GM21723 (cell line): ENCODE measurements at regions not wholly inside any gene's neighbourhood (a gene's known extent, or its start where the extent isn't known, plus 50 kb on each side); places are given as distances from the start of the nearest gene placed in this dataset.
"Not testable (repeated sequence)": the region's sequence is repeated elsewhere in the genome, so short reads cannot be mapped to it uniquely, and the experiment has no call there.

Experiments
- ATAC-seq: cut with Tn5 transposase; IDR thresholded peaks from one replicate; pipeline ENCODE4 v1.9.1; 2021; ENCODE audit warnings: mild to moderate bottlenecking, moderate library complexity; ENCODE audit not compliant: unreplicated experiment

- no peak for ATAC-seq
These were observed 62.6 kb downstream of the PLXNA1 start for GRCh38 chr3:127045435-127046045.

- ATAC-seq: not testable (repeated sequence)
These were observed 63.8 kb downstream of the PLXNA1 start for GRCh38 chr3:127046690-127047089.

DNA sequence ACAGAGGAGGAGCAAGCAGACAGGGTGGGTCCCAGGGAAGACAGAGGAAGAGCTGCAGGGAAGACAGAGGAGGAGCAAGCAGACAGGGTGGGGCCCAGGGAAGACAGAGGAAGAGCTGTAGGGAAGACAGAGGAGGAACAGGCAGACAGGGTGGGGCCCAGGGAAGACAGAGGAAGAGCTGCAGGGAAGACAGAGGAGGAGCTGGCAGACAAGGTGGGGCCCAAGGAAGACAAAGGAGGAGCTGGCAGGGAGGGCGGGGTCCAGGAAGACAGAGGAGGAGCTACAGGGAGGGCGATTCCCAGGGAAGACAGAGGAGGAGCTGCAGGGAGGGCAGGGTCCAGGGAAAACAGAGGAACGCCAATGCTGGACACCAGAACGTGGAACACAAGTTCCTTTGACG lies 66.5 kb downstream of the PLXNA1 start:
- no peak for ATAC-seq

- ATAC-seq: no peak
These were observed 67.8 kb downstream of the PLXNA1 start for GRCh38 chr3:127050733-127051132.

GRCh38 chr3:127052121-127052561 lies 69.2 kb downstream of the PLXNA1 start:
- no peak for ATAC-seq

DNA sequence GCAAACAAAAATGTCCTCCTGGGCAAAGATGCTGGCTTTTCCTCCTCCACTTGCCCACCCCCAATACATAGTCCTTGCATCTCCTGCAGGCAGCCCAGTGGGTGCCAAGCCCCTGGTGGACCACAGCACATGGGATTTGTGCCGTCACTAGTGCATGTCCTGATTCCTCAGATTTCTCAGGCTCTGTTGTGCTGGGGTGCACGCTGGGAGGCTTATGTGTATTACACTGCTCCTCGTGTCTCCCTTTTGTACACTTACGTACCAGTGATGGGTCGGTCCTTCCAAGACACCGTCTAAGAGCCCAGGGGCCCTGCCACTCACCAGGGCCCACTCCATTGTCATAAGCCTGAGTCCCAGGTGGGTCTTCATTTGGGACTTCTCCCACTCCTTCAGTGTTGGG lies 70.1 kb downstream of the PLXNA1 start:
- no peak for ATAC-seq

DNA sequence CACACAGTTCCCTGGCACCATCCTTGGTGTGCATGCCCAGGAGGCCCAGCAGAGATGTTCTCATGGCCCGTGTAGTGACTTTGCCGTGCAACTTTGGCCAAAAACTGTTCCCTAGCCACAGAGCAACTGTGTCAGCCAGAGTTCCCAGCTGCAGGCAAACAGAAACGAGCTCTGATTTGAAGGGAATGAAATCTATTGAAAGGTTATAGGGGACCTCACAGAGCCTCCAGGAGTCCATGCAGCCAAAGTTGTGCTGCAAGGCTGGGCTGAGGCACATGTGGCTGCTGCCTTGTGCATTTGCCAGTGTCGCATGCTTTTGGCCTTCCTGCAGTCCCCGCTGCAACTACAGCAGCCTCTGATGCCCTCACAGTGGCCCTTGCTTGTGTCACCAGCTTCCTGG lies 70.5 kb downstream of the PLXNA1 start:
- ATAC-seq: no peak

DNA sequence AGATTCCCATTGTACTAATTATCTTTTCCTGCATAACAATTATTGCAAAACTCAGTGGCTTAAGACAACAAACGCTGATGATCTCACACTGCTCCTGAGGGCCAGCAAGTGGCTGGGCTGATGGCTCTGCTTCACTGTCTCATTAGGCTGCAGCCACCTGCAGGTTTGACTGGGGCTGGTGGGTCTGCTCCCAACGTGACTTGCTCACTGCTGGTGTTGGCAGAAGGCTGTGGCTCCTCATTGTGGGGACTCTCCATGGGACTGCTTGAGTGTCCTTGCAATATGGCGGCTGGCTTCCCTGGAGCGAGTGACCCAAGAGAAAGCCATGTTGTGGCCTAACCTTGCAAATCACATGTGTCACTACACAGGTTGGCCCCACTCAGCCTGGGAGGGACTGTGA lies 71.1 kb downstream of the PLXNA1 start:
- no peak for ATAC-seq

GRCh38 chr3:127056281-127056680 lies 73.4 kb downstream of the PLXNA1 start:
- no peak for ATAC-seq

GRCh38 chr3:127056976-127057375 lies 74.1 kb downstream of the PLXNA1 start:
- ATAC-seq: no peak

DNA sequence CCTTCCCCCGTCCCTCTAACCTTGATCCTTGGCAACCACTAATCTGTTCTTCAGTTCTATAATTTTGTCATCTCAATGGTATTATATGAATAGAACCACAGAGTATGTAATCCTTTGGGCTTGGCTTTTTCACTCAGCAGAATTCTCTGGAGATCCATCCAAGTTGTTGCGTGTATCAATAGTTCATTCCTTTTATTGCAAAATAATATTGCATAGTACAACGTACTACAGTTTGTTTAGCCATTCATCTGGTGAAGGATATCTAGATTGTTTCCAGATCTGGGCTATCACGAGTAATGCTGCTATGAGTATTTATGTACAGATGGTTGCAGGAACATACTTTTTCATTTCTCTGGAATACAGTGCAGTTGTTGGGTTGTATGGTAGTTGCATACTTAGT lies 76.2 kb downstream of the PLXNA1 start:
- ATAC-seq: no peak

- no peak for ATAC-seq
These were observed 78.7 kb downstream of the PLXNA1 start for GRCh38 chr3:127061641-127062040.

DNA sequence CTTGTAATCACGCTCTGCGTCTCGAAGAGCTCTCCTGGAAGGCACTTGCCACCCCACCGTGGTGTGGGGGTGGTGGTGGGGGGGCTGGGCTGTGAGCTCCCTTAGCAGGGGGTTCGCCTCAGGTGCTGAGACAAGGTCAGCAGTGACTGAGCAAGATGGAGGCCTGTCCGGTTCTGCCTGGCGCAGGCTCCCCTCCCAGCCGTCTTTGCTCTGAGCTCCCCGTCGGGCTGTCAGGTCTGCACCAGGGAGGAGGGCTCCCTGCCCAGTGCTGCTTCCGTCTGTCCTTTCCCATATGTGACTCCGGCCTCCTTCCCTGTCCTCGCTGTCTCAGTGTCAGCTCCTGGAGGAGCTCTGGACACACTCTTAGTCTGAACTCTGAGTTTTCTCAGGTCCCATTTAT lies 80.0 kb downstream of the PLXNA1 start:
- ATAC-seq: no peak

GRCh38 chr3:127063916-127064315 lies 81.0 kb downstream of the PLXNA1 start:
- no peak for ATAC-seq

DNA sequence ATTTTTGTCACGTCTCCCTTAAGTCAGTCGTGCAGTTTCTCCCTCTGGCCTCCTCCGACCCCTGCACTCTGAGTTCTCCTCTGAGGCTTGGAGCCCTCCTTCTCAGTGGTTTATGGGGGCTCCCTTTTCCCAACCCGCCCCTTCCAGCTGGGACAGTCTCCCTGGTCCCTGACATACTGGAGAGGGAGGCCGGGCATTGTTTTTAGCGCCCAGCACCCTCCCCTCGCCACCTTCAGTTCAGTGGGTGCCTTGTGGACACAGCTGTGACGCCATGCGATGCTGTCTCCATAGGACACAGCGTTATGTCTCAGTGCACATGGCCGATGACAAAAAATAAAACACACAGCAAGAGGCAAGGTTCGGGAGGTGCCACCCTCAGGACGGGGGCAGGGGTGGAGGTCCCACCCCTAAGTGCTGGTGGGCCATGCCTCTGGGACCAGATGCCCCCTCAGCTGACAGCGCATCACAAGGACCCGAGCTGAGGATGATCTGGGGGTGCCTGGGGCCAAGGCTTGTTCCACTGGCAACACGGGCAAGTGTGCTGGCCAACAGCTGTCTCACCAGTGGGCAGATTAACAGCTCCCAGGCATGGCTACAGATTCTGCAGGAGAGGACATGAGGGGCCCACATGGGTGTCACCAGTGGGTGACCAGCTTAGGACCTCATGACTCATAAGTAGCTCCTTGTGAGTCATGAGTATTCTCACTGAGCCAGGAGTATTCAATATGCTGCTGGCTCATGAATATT lies 81.6 kb downstream of the PLXNA1 start:
- no peak for ATAC-seq

DNA sequence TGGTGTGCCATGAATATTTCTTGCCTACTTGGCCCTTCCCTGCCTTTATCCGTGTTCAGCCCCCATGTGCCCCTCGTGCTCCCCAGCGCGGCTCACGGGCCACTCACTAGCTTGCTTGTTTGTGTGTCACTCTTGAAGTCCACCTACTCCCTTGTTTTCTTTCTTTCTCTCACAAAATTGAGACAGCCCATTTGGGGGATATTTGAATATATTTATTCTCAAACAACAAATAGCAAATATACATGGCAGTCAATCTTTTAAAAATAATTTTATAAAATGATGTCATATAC lies 82.2 kb downstream of the PLXNA1 start:
- no peak for ATAC-seq

DNA sequence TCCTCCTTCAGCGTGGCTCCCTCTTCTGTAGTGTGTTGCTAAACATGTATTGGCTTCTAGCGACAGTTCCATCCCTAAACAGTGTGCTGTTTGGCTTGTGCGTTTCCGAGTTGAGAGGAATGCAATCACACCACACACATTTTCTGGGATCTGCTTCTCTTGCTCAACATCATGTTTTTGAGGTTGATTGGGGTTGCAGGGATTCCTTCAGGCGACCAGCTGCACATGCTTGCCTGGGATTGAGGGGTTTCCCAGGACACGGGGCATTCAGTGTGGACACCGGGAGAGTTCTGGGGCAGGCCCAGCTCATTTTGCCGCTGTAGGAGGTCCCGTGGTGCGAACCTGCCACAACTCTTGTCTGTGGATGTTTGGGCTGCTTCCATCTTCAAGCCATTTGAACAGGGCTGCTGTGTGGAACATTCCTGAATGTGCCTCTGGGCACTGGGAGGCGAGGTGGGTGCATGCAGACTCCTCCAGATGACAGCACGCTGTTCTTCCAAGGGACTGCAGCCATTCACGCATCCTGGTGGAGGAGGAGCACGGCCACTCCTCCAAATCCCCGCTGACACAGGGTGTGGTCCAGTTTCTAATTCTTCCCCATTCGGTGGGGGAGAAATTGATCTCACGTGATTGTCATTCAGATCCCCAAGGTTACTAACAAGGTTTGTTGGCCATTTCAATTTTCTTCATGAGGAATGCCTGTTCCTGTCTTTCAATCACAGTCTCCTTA lies 82.8 kb downstream of the PLXNA1 start:
- ATAC-seq: no peak

- ATAC-seq: no peak
These were observed 83.7 kb downstream of the PLXNA1 start for GRCh38 chr3:127066635-127067034.

DNA sequence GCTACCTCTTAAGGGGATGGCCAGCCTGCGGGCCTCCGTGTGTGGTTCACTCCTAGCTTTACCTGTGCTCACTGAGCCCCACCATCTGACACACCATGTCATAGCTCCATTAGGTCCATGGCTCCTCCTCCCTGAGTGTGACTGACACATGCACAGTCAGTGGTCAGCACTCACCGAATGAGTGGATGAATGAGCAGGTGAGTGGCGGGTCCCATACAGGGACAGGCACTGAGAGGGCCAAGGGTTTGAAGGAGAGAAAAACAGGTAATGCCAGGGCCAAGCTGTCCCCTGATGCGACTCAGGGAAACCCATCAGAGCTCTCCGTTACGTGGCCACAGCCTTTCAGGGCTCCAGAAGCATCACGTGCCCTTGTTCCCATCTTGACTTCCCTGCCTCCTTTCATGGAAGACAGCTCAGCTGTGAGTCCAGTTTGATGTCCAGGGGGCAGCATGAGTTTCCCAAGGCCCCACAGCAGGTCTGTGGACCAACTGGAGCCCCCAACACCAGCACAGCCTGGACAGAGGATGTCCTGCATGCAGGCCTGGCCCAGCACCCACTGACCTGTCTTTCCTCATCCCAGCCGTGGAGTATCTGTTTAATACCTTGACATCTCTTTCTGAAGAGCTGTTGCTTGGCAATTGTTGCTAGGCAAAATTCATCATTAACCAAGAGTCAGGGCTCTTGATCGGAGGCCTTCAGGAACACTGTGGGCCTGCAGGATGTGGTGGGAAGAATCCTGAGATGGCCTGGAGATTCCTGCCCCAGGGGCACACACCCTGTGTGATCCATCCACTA lies 84.4 kb downstream of the PLXNA1 start:
- ATAC-seq: no peak

GRCh38 chr3:127068111-127068810 lies 85.3 kb downstream of the PLXNA1 start:
- ATAC-seq: no peak

GRCh38 chr3:127068871-127069270 lies 86.0 kb downstream of the PLXNA1 start:
- ATAC-seq: no peak
